ENCODE measurements at regions not wholly inside any gene's neighbourhood (a gene's known extent, or its start where the extent isn't known, plus 50 kb on each side); places are given as distances from the start of the nearest gene placed in this dataset.
A peak's percentile ranks its signal among the peaks of the same experiment; 100 is the strongest.
"Not testable (repeated sequence)": the region's sequence is repeated elsewhere in the genome, so short reads cannot be mapped to it uniquely, and the experiment has no call there.

DNA sequence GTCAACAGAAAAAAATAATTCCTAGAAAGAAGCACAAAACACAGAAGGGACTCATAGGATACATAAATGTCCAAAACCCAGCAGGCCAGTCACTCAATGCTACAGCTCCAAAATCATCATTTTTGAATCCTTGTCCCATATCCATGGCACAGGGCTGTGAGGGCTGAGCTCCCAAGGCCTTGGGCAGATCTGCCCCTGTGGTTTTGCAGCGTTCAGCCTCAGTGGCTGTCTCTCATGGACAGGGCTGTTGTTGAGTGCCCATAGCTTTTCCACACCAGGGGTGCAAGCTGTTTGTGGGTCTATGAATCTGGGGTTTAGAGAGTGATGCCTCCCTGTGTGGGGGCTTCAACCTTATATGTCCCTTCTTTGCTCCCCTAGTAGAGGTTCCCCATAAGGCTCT lies 243.2 kb downstream of the CWH43 start:
- DNase-seq = not testable (repeated sequence)

DNA sequence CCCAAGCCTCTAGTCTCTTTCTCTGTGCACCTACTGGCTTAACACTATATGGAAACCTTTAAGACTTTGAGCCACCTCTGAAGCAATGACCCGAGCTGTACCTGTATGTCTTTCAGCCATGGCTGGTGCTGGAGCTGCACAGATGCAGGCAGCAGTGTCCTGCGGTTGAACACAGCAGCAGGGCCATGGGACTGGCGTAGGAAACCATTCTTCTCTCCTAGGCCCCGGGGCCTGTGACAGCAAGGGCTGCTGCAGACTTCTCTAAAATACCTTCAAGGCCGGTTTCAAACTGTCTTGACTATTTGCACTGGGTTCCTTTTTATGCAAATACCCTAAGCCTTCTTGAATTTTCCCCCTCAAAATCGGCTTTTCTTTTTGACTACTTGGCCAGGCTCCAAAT lies 243.6 kb downstream of the CWH43 start:
- DNase-seq = not testable (repeated sequence)

DNA sequence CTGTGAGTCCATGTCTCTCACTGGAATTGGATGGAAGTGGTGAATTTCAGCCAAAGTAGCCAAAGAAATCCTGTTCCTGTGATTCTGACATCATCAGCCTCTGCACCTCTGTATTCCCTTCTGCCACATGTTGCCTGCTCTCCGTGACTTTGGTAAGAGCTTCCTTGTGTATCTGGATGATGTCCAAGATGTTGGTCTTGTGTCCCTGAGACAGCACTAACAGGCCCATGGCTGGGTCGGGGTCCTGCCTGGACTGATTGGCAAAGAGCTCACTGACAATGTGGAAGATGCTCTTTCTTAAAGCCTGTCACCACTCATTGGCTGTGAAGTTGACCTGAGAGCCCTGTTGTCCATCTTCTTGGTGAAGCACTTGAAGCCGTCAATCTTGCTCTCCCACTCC lies 247.3 kb downstream of the CWH43 start:
- DNase-seq = not testable (repeated sequence)

DNA sequence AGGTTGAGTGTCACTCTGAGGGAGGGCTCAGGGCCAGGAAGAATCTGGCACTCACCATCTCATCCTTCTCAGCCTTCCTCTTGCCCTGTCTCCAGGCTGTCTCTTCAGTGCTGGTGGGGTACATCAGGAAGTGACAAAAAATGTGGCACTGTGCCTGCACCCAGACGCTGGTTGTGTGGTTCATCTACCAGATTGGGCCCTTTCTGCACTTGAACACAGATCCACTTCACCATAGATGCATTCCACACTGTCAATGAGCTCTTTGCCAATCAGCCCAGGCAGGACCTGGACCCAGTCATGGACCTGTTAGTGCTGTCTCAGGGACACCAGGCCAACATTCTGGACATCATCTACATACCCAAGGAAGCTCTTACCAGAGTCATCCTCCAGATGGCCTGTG lies 247.7 kb downstream of the CWH43 start:
- DNase-seq = not testable (repeated sequence)

DNA sequence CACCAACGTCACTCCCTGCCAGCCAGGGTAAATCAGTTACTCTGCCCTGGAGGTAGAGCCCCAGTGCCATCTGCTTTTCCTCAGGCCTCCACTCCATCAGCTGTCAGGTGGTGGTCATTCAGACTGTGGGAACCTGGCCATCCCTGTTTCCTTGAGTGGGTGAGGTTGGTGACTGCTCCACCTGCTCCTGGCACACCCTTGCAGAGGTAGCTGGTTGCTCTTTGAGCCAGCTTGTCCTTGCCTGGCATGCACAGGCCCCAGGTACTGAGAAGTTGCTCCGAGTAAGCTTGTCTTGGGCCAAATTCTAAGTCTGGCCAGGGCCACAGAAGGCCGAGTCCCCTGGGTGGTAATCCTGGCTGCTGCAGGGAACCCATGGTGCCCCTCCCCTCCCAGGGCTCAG lies 248.3 kb downstream of the CWH43 start:
- DNase-seq = not testable (repeated sequence)

DNA sequence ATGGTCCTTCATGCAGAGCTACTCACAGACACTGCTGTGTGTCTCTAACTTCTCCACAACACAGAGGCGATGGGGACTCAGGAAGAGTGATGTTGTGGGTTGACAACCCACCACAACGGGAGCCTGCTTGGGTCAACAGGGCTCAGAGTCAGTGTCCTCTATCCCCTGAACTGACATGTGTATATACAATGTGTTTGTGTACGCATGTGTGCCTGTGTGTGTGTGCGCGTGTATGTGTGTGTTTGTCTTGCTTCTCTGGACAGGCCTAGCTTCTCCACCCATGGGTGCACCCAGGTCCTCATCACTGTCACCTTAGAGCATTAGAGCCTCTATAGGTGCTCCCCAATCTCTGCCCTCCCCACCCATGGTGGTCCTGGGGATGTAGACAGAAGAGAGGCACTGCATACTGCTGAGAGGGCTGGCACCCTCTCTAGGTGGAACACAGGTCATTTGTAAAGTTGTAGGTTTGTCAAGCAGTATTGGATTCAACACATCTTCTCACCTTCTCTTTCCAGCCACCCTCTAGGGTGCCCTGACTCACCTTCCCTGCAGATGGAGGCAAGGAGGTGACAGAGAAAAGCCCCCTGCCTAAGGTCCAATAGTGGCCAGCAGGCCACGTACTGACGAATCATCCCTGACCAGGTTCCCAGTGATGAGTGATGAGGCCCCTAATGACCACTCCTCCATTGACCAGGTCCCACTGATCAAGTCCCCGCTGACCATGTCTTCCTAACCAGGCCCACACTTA lies 249.5 kb downstream of the CWH43 start:
- not testable (repeated sequence) for DNase-seq

DNA sequence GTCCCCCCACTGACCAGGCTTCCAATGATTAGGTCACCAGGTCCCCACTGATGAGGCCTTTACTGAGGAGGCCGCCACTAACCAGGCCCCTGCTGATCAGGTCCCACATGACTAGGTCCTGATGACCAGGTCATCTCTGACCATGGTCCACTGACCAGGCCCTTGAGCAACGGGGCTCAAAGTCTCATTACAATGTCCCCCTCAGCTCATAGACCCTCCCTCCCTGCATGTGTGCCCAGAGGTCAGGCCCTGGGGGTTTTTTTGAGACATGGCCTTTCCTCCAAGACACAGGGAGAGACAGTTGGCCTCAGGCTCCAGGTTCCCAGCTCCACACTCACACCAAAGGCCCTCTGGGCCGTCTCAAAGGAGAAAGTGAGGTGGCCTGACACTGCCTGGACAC lies 250.4 kb downstream of the CWH43 start:
- not testable (repeated sequence) for DNase-seq

DNA sequence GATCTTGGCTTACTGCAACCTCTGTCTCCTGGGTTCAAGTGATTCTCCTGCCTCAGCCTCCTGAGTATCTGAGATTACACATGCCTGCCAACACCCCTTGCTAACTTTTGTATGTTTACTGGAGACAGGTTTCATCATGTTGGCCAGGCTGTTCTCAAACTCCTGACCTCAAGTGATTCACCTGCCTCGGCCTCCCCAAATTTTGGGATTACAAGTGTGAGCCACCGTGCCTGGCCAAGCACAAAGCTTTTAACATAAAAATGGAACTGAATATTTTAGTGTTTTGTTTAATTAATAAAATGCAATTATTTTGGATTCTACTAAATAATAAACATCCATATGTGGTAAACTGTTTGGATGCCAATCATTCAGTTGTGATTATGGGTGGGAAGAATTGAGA lies 255.2 kb downstream of the CWH43 start:
- DNase-seq = not testable (repeated sequence)

DNA sequence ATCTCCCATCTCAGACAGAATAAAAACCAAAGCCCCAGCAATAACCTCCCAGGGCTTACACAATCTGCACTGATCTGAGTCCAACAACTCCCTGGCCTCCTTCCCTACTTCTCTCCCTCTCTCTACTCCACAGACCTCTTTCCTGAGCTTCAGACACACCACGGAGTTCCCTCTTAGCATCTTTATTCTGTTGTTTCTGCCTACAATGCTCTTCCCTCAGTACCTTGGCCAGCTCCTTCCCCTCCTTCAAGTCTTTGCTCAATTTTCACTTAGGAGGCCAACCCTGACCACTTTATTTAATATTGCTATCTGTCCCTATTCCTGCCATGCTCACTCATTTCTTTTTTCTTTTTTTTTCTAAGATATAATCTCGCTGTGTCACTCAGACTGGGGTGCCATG lies 276.7 kb downstream of the CWH43 start:
- DNase-seq = not testable (repeated sequence)

DNA sequence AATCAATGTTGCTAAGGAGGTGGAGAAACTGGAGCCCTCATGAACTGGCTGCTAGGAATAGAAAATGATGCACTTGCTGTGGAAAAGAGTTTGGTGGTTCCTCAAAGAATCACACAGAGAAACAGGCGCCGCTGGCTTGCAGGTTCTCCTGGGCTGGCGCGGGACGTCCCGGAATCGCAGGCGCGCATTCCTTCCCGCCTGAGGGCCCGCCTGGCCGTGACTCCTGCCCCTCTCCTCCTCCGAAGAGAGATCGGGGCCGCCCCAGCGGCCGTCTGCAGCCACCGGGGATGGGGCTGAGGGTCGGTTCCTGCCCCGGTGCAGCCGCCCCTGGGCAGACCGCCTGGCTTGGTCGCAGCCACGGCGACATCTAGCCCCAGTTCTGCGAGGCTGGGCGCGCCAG lies 284.4 kb downstream of the CWH43 start:
- DNase-seq = not testable (repeated sequence)

DNA sequence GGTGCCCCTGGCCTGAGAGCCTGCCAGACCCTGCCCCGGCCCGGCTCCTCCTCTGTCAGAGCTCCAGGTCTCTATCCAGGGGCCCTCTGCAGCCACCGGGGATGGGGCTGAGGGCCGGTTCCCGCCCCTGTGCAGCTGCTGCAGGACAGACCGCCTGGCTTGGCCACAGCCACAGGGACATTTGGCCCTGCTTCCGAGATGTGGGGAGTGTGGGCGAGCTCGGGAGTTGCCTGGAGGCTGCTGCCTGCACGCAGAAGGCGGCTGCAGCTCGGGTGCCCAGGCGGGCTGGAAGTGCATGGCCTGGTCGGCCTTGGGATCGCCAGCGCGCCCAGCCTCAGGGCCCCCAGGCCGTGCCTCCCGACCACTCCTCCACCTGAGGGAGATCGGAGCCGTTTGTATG lies 284.8 kb downstream of the CWH43 start:
- not testable (repeated sequence) for DNase-seq

DNA sequence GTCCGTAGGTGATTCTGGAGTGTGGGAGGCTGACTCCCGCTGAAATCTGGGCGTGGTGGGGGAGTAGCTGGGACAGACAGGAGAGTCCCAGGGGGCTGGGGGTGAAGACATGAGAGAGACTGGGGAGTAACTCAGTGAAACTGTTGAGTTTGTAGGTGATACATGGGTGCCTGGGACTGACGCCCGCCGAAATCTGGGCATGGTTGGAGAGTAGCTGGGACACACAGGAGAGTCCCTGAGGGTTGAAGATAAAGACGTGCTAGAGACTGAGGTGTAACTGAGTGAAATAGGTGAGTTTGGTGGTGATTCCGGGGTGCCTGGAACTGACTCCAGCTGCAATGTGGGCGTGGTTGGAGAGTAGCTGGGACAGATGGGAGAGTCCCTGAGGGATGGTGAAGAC lies 299.8 kb downstream of the CWH43 start:
- DNase-seq = not testable (repeated sequence)

DNA sequence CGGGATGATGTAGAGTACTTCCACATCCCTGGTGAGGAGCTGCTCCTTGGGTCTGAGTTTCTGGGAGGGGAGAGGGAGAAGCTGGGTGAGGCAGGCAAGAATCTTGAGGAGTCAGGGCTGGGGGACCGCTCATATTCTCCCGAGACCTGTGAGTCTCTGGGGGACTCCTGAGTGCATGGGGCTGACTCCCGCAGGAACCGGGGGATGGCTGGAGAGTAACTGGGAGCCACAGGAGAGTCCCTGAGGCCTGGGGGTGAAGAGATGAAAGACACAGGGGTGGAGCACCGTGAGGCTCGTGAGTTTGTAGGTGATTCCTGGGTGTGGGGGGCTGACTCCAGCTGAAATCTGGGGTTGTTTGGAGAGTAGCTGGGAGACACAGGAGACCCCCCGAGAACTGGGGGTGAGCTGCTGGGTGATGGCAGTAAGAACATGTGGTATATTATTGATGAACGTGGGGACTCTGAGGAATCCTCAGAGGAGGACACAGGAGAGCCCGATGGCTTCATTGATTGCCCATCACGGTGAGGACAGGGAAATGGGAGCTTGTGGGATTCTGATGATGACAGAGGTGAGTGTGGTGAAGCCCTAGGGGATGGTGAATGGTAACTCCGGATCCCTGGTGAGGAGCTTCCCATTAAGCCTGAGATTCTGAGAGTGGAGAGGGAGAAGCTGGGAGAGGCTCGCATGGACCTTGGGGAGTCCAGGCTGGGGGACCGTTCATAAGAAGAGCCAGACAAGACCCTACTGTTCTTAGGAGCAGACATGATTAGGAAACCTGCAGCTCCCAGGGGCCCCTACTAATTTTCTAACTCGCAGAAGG lies 301.1 kb downstream of the CWH43 start:
- peak in 1 of 4 experiments; percentile 7 for DNase-seq

DNA sequence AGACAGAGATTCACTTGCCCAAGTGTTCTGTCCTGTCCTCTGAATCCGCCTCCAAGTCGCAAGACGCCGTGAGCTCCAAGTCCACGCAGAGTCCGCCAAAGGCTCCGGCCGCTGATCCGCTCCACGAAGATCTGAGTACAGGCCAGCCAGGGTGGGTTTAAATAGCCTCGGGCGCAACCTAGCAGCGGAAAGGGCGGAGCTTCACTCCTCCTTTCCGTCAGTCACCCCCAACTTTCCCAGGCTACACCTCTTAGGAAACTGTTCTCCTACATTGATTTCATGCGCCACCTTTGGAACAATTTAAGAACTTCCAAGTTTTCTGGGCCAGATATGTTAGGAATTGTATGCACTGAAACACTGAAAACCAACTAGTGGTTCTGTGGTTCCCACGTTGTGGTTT lies 301.8 kb downstream of the CWH43 start:
- DNase-seq = peak in 1 of 4 experiments; percentile 1

DNA sequence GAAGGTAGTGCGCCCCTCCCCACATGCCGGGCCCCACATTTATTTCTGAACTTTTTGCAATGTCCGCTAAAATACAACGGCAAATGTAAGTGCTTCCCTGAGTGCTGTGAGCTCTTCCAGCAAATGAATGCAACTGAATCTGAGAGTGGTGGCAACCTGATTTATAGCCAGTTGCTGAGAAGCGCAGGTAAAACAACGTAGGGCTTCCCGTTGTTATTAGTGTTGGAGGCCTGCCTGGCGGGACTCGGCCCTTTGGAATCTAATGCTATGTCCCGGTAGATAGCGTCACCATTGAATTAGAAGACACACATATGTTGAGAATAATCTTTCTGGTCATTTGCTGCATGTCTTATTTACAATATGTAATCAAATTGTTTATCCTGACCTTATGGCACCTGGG lies 302.7 kb downstream of the CWH43 start:
- DNase-seq = peak in 2 of 4 experiments; percentile 0

DNA sequence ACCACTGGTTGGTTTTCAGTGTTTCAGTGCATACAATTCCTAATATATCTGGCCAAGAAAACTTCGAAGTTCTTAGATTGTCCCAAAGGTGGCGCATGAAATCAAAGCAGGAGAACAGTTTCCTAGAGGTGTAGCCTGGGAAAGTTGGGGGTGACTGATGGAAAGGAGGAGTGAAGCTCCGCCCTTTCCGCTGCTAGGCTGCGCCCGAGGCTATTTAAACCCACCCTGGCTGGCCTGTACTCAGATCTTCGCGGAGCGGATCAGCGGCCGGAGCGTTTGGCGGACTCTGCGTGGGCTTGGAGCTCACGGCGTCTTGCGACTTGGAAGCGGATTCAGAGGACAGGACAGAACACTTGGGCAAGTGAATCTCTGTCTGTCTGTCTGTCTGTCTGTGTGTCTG lies 328.7 kb downstream of the CWH43 start:
- not testable (repeated sequence) for DNase-seq

DNA sequence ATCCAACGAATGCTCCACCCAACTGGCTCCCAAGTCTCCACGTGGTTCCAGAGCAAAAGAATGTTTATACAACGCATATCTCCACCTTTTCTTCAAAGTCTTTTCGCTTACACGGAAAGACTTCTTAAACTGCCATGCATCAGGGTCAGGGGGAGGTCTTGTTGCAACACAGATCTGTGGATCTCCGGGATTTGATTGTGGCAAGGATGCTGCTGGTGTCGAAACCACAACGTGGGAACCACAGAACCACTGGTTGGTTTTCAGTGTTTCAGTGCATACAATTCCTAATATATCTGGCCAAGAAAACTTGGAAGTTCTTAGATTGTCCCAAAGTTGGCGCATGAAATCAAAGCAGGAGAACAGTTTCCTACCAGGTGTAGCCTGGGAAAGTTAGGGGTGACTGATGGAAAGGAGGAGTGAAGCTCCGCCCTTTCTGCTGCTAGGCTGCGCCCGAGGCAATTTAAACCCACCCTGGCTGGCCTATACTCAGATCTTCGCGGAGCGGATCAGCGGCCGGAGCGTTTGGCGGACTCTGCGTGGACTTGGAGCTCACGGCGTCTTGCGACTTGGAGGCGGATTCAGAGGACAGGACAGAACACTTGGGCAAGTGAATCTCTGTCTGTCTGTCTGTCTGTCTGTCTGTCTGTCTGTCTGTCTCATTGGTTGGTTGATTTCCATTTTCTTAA lies 334.8 kb downstream of the CWH43 start:
- DNase-seq = not testable (repeated sequence)

DNA sequence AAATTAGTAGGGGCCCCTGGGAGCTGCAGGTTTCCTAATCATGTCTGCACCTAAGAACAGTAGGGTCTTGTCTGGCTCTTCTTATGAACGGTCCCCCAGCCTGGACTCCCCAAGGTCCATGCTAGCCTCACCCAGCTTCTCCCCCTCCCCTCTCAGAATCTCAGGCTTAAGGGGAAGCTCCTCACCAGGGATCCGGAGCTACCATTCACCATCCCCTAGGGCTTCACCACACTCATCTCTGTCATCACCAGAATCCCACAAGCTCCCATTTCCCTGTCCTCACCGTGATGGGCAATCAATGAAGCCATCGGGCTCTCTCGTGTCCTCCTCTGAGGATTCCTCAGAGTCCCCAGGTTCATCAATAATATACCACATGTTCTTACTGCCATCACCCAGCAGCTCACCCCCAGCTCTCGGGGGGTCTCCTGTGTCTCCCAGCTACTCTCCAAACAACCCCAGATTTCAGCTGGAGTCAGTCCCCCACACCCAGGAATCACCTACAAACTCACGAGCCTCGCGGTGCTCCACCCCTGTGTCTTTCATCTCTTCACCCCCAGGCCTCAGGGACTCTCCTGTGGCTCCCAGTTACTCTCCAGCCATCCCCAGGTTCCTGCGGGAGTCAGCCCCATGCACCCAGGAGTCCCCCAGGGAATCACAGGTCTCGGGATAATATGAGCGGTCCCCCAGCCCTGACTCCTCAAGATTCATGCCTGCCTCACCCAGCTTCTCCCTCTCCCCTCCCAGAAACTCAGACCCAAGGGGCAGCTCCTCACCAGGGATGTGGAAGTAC lies 335.6 kb downstream of the CWH43 start:
- not testable (repeated sequence) for DNase-seq

DNA sequence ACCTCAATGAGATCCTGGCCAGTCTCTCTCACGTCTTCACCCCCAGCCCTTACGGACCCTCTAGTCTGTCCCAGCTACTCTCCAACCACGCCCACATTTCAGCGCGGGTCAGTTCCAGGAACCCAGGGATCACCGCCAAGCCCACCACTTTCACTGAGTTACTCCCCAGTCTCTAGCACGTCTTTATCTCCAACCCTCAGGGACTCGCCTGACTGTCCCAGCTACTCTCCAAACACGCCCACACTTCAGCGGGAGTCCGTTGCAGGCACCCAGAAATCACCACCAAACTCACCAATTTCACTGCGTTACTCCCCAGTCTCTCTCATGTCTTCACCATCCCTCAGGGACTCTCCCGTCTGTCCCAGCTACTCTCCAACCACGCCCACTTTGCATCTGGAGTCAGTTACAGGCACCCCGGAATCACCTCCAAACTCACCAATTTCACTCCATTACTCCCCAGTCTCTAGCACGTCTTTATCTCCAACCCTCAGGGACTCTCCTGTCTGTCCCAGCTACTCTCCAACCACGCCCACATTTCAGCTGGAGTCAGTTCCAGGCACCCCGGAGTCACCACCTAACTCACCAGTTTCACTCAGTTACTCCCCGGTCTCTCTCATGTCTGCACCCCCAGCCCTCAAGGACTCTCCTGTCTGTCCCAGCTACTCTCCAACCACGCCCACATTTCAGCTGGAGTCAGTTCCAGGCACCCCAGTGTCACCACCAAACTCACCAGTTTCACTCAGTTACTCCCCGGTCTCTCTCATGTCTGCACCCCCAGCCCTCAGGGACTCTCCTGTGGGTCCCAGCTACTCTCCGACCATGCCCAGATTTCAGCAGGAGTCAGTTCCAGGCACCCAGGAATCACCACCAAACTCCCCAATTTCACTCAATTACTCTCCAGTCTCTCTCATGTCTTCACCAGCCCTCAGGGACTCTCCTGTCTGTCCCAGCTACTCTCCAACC lies 336.8 kb downstream of the CWH43 start:
- DNase-seq = not testable (repeated sequence)

DNA sequence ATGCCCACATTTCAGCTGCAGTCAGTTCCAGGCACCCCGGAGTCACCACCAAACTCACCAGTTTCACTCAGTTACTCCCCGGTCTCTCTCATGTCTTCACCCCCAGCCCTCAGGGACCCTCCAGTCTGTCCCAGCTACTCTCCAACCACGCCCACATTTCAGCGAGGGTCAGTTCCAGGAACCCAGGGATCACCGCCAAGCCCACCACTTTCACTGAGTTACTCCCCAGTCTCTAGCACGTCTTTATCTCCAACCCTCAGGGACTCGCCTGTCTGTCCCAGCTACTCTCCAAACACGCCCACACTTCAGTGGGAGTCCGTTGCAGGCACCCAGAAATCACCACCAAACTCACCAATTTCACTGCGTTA lies 337.5 kb downstream of the CWH43 start:
- not testable (repeated sequence) for DNase-seq
